SJSA1 (cell line): ENCODE measurements at regions not wholly inside any gene's neighbourhood (a gene's known extent, or its start where the extent isn't known, plus 50 kb on each side); places are given as distances from the start of the nearest gene placed in this dataset.

ENCODE experiments used
- DNase-seq, 2 experiments: peaks; one replicate each; pipeline ENCODE4 v3.0.0-alpha.2; 2015 to 2020; ENCODE audit warnings: low spot score in 2 of 2, low read depth in 1 of 2
- H3K27ac ChIP-seq: fragments of 250-450 bp; sonication (Bioruptor Pico); 2 replicates; pipeline ENCODE4 v1.5.1; 2020; ENCODE audit warnings: mild to moderate bottlenecking, moderate library complexity
- H3K27me3 ChIP-seq: fragments of 250-450 bp; sonication (Bioruptor Pico); replicated peaks from 2 replicates; pipeline ENCODE4 v1.5.1; 2020; ENCODE audit warnings: mild to moderate bottlenecking, moderate library complexity
- H3K36me3 ChIP-seq: fragments of 250-450 bp; sonication (Bioruptor Pico); 2 replicates; pipeline ENCODE4 v1.5.1; 2020; ENCODE audit warnings: mild to moderate bottlenecking
- H3K4me1 ChIP-seq: fragments of 250-450 bp; sonication (Bioruptor Pico); replicated peaks from 2 replicates; pipeline ENCODE4 v1.6.1; 2021; ENCODE audit warnings: mild to moderate bottlenecking
- H3K4me3 ChIP-seq: fragments of 250-450 bp; sonication (Bioruptor Pico); 2 replicates; pipeline ENCODE4 v1.5.1; 2020; ENCODE audit warnings: mild to moderate bottlenecking
- H3K9me3 ChIP-seq: fragments of 250-450 bp; sonication (Bioruptor Pico); replicated peaks from 2 replicates; pipeline ENCODE4 v1.5.1; 2020; ENCODE audit warnings: mild to moderate bottlenecking

DNA sequence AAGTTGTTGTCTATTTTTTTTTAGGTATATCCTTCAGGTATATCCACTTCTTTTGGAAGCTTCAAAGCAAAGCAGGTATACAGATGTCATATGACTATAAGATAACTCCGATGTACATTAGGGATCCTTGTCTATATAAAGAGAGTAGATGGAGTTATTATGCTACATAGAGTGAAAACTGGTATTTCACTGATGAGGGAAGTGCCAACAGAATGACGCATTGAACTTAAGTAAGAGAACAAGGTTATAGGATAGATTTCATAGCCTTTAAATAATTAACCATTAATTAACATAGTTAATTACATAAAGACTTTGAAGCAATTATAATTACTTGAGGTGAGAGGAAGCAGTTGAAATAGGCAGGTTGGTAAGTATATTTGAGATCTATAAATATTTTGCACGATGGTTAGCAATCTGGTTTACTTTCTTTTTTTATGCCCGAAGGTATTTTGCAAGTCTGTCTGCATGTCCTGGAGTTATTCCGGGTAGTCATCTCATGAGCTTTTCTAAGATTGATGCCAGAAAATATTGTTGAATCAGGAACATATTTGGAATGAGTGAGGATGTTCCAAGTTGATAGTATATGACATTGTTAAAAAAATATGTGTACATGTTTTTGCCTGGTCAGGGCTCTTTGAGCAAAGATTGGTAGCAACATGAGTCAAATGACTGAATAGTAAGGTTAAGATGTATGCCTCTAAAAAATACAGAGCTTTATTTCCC, 299.5 kb upstream of the KCNMB2 start:
- DNase-seq = no peak
- Histone ChIP-seq H3K4me1 (no peaks in the 10 kb centered on the region), H3K9me3 (no peaks in the 10 kb centered on the region), H3K27ac (no peak overlapping the region), H3K27me3 (no peaks in the 10 kb centered on the region), H3K4me3 (no peak overlapping the region), H3K36me3 (no peaks in the 10 kb centered on the region)

DNA sequence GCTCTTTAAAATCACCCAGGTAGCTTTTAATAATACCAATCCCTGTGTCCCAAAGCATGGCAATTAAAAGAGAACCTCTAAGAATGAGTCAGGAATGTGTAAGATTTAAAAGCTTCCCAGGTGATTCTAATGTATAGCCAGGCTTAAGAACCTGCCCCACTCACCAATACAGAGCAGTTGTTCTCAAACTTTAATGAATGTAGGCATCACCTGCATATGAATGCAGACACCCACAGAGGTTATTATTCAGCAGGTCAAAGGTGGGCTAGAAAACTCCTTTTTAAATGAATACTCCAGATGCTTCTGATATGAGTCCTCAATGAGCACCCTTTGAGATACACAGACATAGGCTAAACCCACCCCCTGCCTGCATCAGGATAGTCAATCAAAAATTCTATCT, 298.1 kb upstream of the KCNMB2 start:
- H3K36me3 ChIP-seq = no peaks in the 10 kb centered on the region
- H3K27ac ChIP-seq = no peak overlapping the region
- no peaks in the 10 kb centered on the region for H3K4me1 ChIP-seq
- no peaks in the 10 kb centered on the region for H3K9me3 ChIP-seq
- DNase-seq = no peak
- H3K27me3 ChIP-seq = no peaks in the 10 kb centered on the region
- H3K4me3 ChIP-seq = no peak overlapping the region

DNA sequence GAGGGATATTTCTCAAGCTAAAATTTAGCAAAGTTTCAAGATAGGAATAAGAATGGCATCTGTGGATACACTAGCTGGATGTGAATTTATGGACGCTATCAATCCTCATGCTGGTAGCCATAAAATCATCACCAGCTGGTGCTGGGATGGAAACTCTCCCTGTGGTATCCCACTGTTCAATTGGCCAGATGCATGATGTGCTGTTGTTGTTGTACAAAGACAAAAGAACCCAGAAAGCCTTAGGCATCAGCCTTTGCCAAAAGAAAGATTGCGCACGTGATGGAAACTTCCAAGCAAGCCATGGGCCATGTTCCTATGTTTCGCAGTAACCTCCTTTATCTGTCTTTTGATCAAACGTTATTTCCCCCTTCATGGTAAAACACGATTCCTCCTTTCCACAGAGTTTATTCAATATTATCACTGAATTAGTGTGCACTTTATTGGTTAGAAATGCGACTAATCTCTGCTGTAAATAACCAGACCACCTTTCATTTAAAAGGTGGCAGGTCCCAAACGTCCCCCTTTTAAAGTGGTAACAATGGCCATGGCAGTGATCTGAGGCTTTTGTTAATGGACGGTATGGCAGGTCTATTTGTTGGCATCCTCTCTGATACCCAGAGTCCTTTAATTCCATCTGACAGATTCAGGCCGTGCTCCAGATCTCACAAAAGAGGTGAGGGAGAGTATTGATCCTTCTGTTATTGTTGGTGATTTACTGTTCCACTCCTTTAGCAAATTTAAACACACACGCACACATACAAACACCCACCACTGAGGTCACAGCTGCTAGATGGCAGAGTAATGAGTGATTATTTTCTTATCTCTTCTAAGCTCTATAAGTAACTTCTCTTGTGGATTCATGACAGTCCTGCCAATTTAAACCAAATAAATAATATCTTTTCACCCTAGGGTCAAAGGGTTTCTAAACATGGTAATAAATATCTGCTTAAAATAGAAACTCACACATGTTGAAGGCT, 291.2 kb upstream of the KCNMB2 start:
- H3K9me3 ChIP-seq = no peaks in the 10 kb centered on the region
- no peak for DNase-seq
- no peak overlapping the region for H3K4me3 ChIP-seq
- no peak overlapping the region for H3K27ac ChIP-seq
- no peaks in the 10 kb centered on the region for H3K27me3 ChIP-seq
- H3K4me1 ChIP-seq = no peaks in the 10 kb centered on the region
- no peaks in the 10 kb centered on the region for H3K36me3 ChIP-seq

DNA sequence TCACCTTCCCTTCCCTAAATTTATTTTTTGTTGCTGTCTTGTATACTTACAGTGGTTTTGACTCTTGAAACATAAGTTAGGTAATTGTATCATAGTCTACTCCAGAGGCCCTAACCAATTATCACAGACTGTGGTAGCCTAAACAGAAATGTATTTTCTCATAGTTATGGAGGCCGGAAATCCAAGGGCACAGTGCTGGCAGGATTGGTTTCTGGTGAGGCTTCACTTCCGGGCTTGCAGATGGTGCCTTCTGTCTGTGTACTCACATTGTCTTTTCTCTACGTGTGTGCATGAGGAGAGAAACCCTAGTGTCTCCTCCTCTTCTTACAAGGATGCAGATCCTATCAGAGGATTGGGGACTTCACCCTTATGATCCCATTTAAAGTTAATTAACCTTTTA, 290.2 kb upstream of the KCNMB2 start:
- no peak for DNase-seq
- Histone ChIP-seq H3K4me1 (no peaks in the 10 kb centered on the region), H3K4me3 (no peak overlapping the region), H3K27ac (no peak overlapping the region), H3K27me3 (no peaks in the 10 kb centered on the region), H3K36me3 (no peaks in the 10 kb centered on the region), H3K9me3 (no peaks in the 10 kb centered on the region)

DNA sequence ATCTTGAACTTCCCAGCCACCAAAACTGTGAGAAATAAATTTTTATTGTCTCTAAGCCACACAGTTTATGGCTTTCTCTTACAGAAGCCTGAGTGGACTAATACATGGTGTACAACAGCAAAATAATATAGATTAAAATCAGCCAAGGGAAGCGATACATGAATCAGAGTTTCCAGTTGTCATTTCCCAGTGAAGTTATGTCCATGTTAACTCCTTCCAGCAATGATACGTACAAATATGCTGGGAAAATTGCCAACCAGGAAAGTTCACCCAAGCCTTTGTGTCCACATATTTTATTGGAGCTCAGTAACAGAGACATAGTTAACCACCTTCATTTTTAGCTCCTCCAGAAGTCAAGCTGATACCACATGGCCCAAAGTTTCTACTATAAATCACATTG, 280.9 kb upstream of the KCNMB2 start:
- Histone ChIP-seq H3K9me3 (no peaks in the 10 kb centered on the region), H3K27ac (no peak overlapping the region), H3K36me3 (no peaks in the 10 kb centered on the region), H3K27me3 (no peaks in the 10 kb centered on the region), H3K4me3 (no peak overlapping the region), H3K4me1 (no peaks in the 10 kb centered on the region)
- no peak for DNase-seq

DNA sequence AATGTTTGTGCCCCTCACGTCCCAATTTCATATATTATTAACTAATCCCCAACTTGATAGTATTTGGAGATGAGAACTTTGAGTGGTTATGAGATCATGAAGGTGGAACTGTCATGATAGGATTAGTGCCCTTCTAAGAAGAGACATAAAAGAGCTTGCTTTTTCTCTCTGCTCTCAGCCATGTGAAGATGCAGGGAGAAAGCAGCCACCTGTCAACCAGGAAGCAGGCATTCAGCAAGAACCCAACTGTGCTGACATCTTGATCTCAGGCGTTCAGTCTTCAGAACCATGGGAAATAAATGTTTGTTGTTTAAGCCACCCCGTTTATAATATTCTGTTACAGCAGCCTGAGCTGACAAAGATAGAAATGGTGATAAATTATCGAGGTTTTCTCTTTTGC, 278.7 kb upstream of the KCNMB2 start:
- no peaks in the 10 kb centered on the region for H3K27me3 ChIP-seq
- no peak overlapping the region for H3K4me3 ChIP-seq
- H3K4me1 ChIP-seq = no peaks in the 10 kb centered on the region
- no peaks in the 10 kb centered on the region for H3K9me3 ChIP-seq
- no peak for DNase-seq
- H3K27ac ChIP-seq = no peak overlapping the region
- no peaks in the 10 kb centered on the region for H3K36me3 ChIP-seq

DNA sequence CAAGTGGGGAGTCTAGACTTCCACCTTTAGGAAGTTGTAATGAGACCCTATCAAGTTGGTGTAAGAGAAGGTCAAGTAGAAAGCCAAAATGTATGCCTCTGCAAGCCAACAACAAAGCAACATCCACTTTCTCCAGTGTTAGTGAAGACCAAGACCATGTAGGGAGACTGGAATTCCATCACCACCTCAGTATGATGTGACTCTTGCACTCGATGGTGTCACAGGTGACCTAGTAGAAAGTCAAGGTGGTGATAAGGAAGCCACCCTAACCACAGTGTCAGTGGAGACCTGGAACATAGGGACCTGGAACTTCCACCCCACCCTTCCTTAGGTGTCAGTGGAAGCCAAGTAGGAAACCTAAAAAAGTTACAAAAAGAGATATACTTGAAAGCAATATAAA, 278.1 kb upstream of the KCNMB2 start:
- DNase-seq = no peak
- Histone ChIP-seq H3K36me3 (no peaks in the 10 kb centered on the region), H3K9me3 (no peaks in the 10 kb centered on the region), H3K4me3 (no peak overlapping the region), H3K27ac (no peak overlapping the region), H3K4me1 (no peaks in the 10 kb centered on the region), H3K27me3 (no peaks in the 10 kb centered on the region)

DNA sequence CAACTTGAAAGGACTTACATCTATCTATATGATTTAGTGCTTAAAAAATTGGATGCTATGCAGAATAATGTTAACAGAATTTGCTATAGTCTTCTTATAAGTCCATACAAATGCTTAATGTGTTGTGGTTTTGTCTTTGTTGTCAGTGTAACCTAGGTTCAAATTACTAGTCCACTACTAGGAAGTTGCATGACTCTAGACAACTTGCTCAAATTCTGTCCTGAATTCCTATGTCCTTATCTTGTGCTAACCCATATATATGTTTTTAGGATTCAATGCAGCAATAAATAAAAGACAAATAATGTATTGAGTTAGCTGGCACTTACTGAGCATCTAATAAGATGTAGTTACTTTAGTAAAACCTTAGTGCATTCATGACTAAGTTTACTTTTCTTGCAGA, 276.5 kb upstream of the KCNMB2 start:
- Histone ChIP-seq H3K27me3 (no peaks in the 10 kb centered on the region), H3K4me1 (no peaks in the 10 kb centered on the region), H3K36me3 (no peaks in the 10 kb centered on the region), H3K9me3 (no peaks in the 10 kb centered on the region), H3K27ac (no peak overlapping the region), H3K4me3 (no peak overlapping the region)
- no peak for DNase-seq

DNA sequence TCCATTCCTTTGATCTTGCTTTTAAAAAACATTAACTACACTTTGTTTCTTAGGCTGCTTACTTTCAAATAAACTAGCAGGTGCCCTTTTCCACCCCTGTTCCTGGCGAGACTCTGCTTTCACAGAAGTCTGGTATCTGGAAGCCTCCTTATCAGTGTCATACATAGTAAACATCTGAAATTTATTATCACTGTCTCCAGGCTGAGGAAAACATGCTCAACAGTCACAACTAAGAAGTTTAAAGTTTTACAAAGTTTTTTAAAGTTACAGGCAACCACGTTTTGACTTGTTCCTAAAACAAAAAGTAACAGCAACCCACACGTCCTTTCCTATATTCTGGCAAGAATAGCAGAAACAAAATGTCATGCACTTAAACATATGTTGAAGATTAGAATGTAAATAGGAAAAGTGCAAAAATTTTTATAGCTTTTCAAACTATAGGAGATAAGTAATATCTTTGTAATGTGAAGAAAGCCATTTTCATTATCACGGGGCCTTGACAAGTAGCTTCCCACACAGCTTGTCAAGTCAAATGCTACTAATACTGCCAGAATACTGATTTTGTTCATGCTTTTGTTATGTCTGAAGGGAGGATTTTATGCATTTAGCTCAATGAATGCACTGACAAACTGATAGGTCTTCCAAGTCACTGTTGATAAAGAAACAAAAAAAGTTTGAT, 275.2 kb upstream of the KCNMB2 start:
- Histone ChIP-seq H3K9me3 (no peaks in the 10 kb centered on the region), H3K4me1 (no peaks in the 10 kb centered on the region), H3K4me3 (no peak overlapping the region), H3K36me3 (no peaks in the 10 kb centered on the region), H3K27me3 (no peaks in the 10 kb centered on the region), H3K27ac (no peak overlapping the region)
- no peak for DNase-seq

DNA sequence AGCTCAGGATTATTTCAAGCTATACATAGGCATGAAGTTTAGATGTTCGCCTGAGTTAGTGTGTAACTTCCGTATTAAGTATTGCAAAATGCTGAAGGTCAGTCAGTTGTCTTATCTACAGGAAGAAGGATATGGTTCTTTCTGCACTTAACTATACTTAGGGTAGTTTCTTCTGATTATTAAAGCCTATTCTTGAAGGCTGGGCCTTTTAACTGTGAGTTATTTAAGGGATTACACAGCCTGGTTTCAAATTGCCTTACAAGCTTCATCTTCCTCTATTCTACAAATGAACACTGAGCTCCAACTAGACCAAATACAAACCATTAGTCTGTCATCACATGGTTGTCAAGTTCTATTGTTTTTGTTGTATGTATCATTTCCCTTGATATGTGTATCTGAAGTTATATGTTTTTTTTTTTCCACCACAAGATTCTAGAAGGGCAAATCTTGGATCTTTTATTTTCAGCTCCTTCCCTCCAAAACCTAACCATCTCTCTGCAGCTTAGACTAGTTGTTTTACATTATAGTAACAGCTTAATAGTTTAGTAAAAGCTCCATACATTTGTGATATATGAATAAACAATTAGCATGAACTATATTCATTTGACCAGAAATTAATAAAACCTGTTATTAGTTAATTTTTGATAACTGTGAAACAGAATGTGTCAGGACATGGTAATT, 272.9 kb upstream of the KCNMB2 start:
- Histone ChIP-seq H3K9me3 (no peaks in the 10 kb centered on the region), H3K36me3 (no peaks in the 10 kb centered on the region), H3K27me3 (no peaks in the 10 kb centered on the region), H3K4me3 (no peak overlapping the region), H3K4me1 (no peaks in the 10 kb centered on the region), H3K27ac (no peak overlapping the region)
- no peak for DNase-seq

DNA sequence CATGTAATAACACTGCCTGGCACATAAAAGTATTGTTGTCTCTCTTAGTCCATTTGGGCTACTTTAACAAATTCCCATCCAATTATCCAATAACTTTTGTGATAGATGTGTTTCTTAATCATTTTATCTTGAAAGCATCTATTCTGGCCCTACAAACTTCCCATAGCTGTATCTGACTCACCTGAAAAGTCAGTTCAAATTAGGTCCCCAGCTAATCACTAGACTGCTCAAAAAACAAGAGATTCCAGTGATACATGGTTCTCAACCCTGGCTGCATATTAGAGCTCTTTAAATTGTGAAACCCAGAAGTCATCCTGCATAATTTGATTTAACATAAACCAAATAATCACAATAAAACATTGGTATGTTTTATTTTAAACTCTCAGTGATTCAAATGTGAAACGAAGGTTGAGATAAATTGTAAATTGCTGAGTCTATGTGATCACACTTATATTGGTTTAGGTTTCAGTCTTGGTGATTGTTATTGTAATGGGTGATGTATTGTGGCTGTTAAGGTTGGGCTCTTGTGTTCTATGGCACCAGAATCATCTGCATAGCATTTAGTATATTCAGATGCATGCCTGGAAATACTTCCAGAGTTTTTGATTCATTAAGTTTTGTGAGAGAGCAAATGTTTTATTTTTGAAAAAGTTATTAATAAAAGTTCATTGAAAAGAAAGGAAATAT, 268.9 kb upstream of the KCNMB2 start:
- H3K36me3 ChIP-seq = no peaks in the 10 kb centered on the region
- DNase-seq = no peak
- no peaks in the 10 kb centered on the region for H3K9me3 ChIP-seq

DNA sequence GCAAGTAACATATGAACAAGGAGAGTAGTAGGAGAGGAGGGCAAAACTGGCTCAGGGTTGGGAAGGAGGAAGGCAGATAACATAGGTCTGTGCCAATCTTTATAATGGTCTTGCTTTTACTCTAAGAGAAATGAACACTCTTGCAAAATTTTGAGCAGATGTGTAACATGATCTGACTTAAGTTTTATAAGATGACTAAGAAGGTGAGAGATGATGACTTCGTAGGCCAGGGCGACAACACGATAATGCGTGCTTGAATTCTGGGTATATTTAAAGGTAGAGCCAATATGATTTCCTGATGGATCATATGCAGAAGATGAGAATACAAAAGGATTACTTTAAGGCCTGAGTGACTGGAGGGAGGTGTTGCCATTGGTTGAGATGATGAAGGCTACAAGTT, 265.4 kb upstream of the KCNMB2 start:
- no peaks in the 10 kb centered on the region for H3K9me3 ChIP-seq
- no peak for DNase-seq
- H3K4me1 ChIP-seq = no peaks in the 10 kb centered on the region
- no peak overlapping the region for H3K4me3 ChIP-seq
- H3K27ac ChIP-seq = no peak overlapping the region
- no peaks in the 10 kb centered on the region for H3K36me3 ChIP-seq
- no peaks in the 10 kb centered on the region for H3K27me3 ChIP-seq

More for the DNA sequence above, 268.9 kb upstream of the KCNMB2 start:
- no peaks in the 10 kb centered on the region for H3K4me1 ChIP-seq
- H3K4me3 ChIP-seq = no peak overlapping the region
- H3K27ac ChIP-seq = no peak overlapping the region
- no peaks in the 10 kb centered on the region for H3K27me3 ChIP-seq

DNA sequence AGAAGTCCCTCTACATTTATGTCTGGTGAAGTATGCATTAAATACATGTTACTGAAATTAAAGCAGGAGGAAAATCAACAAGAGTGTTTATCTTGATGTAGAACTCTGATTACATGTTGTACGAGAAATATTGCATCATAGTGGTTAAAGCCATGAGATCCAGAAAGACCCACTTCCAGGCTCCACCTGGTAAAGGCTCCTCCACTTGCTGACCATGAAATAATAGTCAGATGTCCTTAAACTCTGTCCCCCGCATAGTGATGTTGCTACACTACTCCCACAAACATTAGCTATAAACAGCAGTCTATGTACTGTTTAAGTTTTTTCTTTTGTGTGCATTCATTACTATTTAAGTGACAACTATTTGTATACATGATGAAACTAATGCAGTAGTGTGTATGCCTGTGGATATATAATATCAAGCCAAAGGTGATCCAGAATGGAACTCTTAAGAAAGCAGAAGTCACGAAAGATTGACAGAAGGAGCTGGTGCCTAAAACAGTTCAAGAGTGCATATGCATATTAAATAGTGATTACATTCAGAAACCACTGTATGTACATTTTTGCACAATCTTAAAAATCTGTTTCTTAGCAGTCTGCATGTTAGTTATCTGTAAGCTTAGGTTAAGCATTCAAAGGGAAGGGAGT, 264.4 kb upstream of the KCNMB2 start:
- Histone ChIP-seq H3K4me1 (no peaks in the 10 kb centered on the region), H3K4me3 (no peak overlapping the region), H3K27me3 (no peaks in the 10 kb centered on the region), H3K9me3 (no peaks in the 10 kb centered on the region), H3K27ac (no peak overlapping the region), H3K36me3 (no peaks in the 10 kb centered on the region)
- DNase-seq = no peak
